GM12891 (cell line): ENCODE measurements at regions not wholly inside any gene's neighbourhood (a gene's known extent, or its start where the extent isn't known, plus 50 kb on each side); places are given as distances from the start of the nearest gene placed in this dataset.

Experiments used
- DNase-seq: peaks from one replicate; pipeline ENCODE4 v3.0.0; 2011; ENCODE audit warnings: low spot score; ENCODE audit not compliant: insufficient read length
- FAIRE-seq: peaks from 2 replicates; lab custom pipeline; 2011; peaks lifted over from hg19 to GRCh38; lab: Jason Lieb, UNC
- PAX5 ChIP-seq: IDR thresholded peaks from 2 replicates; pipeline ENCODE4 v1.6.1; 2011; ENCODE audit warnings: low read length, moderate library complexity, mild to moderate bottlenecking; ENCODE audit not compliant: insufficient read depth, severe bottlenecking
- POLR2A ChIP-seq: IDR thresholded peaks from 2 replicates; pipeline ENCODE4 v1.6.1; 2011; ENCODE audit warnings: low read depth, low read length, control low read depth
- POLR2AphosphoS5 ChIP-seq: IDR thresholded peaks from 2 replicates; pipeline ENCODE4 v1.6.1; 2011; ENCODE audit warnings: low read depth, low read length, control low read depth
- POU2F2 ChIP-seq: IDR thresholded peaks from 2 replicates; pipeline ENCODE4 v1.6.1; 2011; ENCODE audit warnings: low read depth, mild to moderate bottlenecking, control low read depth, low read length, moderate library complexity
- SPI1 ChIP-seq: IDR thresholded peaks from 2 replicates; pipeline ENCODE4 v1.6.1; 2011; ENCODE audit warnings: low read depth, low read length, control low read depth
- TAF1 ChIP-seq: IDR thresholded peaks from 2 replicates; pipeline ENCODE4 v1.6.1; 2011; ENCODE audit warnings: low read depth, low read length, control low read depth

GRCh38 chr12:28975564-28976340, 173.3 kb upstream of the FAR2 start:
- FAIRE-seq (no peak), DNase-seq (no peak)
- no peak for TF ChIP-seq POLR2AphosphoS5
- TF ChIP-seq SPI1: no peak
- TF ChIP-seq TAF1: no peak
- TF ChIP-seq PAX5: no peak
- TF ChIP-seq POLR2A: no peak
- TF ChIP-seq POU2F2: no peak

GRCh38 chr12:28980436-28980835, 168.6 kb upstream of the FAR2 start:
- FAIRE-seq: no peak
- TF ChIP-seq POU2F2: no peak
- no peak for TF ChIP-seq PAX5
- DNase-seq: no peak

GRCh38 chr12:28987538-28988324, 161.3 kb upstream of the FAR2 start:
- TF ChIP-seq TAF1 (no peak), PAX5 (no peak), POLR2AphosphoS5 (no peak), SPI1 (no peak), POLR2A (no peak), POU2F2 (no peak)
- no peak for DNase-seq
- no peak for FAIRE-seq

GRCh38 chr12:28988325-28988704, 160.8 kb upstream of the FAR2 start:
- FAIRE-seq (no peak), DNase-seq (no peak)
- no peak for TF ChIP-seq POLR2A
- TF ChIP-seq PAX5: no peak
- TF ChIP-seq TAF1: no peak
- no peak for TF ChIP-seq SPI1

- TF ChIP-seq POU2F2 (no peak), SPI1 (no peak), TAF1 (no peak), POLR2AphosphoS5 (no peak), PAX5 (no peak), POLR2A (no peak)
- no peak for FAIRE-seq
- DNase-seq: no peak
Measured at GRCh38 chr12:28991626-28992025, 157.5 kb upstream of the FAR2 start.

- FAIRE-seq: no peak
- TF ChIP-seq POLR2A: no peak
- TF ChIP-seq POU2F2: no peak
- TF ChIP-seq PAX5: no peak
- no peak for TF ChIP-seq SPI1
- TF ChIP-seq POLR2AphosphoS5: no peak
- TF ChIP-seq TAF1: no peak
- DNase-seq: no peak
Measured at GRCh38 chr12:28993720-28994119, 155.4 kb upstream of the FAR2 start.

- DNase-seq: no peak
- no peak for FAIRE-seq
- TF ChIP-seq POU2F2 (no peak), PAX5 (no peak), POLR2AphosphoS5 (no peak), POLR2A (no peak), SPI1 (no peak), TAF1 (no peak)
Measured at GRCh38 chr12:28994179-28994715, 154.8 kb upstream of the FAR2 start.

- FAIRE-seq (no peak), DNase-seq (no peak)
- no peak for TF ChIP-seq SPI1
- no peak for TF ChIP-seq POLR2A
- no peak for TF ChIP-seq TAF1
- no peak for TF ChIP-seq POLR2AphosphoS5
- TF ChIP-seq POU2F2: no peak
- TF ChIP-seq PAX5: no peak
Measured at GRCh38 chr12:28996688-28997087, 152.4 kb upstream of the FAR2 start.

- no peak for TF ChIP-seq POU2F2
- TF ChIP-seq POLR2A: no peak
- no peak for TF ChIP-seq PAX5
- no peak for TF ChIP-seq SPI1
- TF ChIP-seq POLR2AphosphoS5: no peak
- TF ChIP-seq TAF1: no peak
- no peak for DNase-seq
- no peak for FAIRE-seq
Measured at GRCh38 chr12:28998662-28999120, 150.4 kb upstream of the FAR2 start.
